Endothelial cell of umbilical vein (primary cell): ENCODE measurements at regions not wholly inside any gene's neighbourhood (a gene's known extent, or its start where the extent isn't known, plus 50 kb on each side); places are given as distances from the start of the nearest gene placed in this dataset.

Source experiments
- EZH2 ChIP-seq: IDR thresholded peaks from 2 replicates; pipeline ENCODE4 v1.6.1; 2012; ENCODE audit warnings: borderline replicate concordance, low read depth, mild to moderate bottlenecking, moderate library complexity, low read length, inconsistent platforms; ENCODE audit not compliant: severe bottlenecking
- POLR2AphosphoS5 ChIP-seq: IDR thresholded peaks from 2 replicates; pipeline ENCODE4 v1.6.1; 2012; ENCODE audit warnings: low read depth, mild to moderate bottlenecking, control low read depth, low read length, moderate library complexity; ENCODE audit not compliant: insufficient read depth
- TF ChIP-seq, protein P1 (sequence below), 2 donors: IDR thresholded peaks; 1 replicate in 1 of 2; 2 replicates in 1 of 2; pipeline ENCODE4 v1.5.1; 2011; ENCODE audit warnings: low read length in 2 of 2, mild to moderate bottlenecking in 2 of 2, moderate library complexity in 2 of 2, control low read depth in 1 of 2, inconsistent platforms in 1 of 2, low read depth in 1 of 2; ENCODE audit not compliant: insufficient read depth in 1 of 2; ENCODE audit errors: extremely low read depth in 1 of 2
- TF ChIP-seq, protein P2 (sequence below): IDR thresholded peaks from 2 replicates; pipeline ENCODE4 v1.6.1; 2011; ENCODE audit not compliant: insufficient read depth, insufficient read length

DNA sequence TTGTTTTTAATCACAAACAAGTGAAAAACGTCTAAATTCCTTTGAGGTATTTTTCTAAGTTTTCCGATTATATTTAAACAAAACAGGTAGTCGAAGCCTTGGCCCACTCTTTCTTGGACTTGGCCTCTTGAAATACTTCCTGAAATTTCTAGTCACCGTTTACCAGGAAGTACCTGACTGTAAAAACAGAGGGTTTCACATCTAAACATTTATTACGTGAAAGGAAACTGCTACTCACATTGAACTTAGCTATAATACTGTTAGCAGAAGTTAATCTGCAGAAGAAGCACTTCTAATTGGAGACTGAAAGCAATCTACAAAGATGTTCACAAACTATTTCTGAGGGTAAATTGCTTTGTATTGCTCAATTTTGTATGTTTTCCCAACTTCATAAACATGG, 526.0 kb upstream of the ADGRL4 start:
- TF ChIP-seq POLR2AphosphoS5 (no peak), EZH2 (no peak)
- TF ChIP-seq, protein P1, sequence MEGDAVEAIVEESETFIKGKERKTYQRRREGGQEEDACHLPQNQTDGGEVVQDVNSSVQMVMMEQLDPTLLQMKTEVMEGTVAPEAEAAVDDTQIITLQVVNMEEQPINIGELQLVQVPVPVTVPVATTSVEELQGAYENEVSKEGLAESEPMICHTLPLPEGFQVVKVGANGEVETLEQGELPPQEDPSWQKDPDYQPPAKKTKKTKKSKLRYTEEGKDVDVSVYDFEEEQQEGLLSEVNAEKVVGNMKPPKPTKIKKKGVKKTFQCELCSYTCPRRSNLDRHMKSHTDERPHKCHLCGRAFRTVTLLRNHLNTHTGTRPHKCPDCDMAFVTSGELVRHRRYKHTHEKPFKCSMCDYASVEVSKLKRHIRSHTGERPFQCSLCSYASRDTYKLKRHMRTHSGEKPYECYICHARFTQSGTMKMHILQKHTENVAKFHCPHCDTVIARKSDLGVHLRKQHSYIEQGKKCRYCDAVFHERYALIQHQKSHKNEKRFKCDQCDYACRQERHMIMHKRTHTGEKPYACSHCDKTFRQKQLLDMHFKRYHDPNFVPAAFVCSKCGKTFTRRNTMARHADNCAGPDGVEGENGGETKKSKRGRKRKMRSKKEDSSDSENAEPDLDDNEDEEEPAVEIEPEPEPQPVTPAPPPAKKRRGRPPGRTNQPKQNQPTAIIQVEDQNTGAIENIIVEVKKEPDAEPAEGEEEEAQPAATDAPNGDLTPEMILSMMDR (IDR thresholded peaks at IDR 0.05; ENCODE audit: extremely low read depth in 1 of 2, insufficient read depth in 1 of 2, low read depth in 1 of 2, low read length in 2 of 2), result no peak
- TF ChIP-seq, protein P2, sequence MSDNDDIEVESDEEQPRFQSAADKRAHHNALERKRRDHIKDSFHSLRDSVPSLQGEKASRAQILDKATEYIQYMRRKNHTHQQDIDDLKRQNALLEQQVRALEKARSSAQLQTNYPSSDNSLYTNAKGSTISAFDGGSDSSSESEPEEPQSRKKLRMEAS, result no peak
